Activated CD8-positive, alpha-beta memory T cell treated with anti-CD3 and anti-CD28 coated beads, Interleukin-2, amount 50 U/mL, for 24 hours (primary cell): ENCODE measurements at regions not wholly inside any gene's neighbourhood (a gene's known extent, or its start where the extent isn't known, plus 50 kb on each side); places are given as distances from the start of the nearest gene placed in this dataset.

ENCODE experiments used
- DNase-seq: peaks from one replicate; pipeline ENCODE4 v3.0.0-alpha.2; 2020; ENCODE audit errors: extremely low read depth

DNA sequence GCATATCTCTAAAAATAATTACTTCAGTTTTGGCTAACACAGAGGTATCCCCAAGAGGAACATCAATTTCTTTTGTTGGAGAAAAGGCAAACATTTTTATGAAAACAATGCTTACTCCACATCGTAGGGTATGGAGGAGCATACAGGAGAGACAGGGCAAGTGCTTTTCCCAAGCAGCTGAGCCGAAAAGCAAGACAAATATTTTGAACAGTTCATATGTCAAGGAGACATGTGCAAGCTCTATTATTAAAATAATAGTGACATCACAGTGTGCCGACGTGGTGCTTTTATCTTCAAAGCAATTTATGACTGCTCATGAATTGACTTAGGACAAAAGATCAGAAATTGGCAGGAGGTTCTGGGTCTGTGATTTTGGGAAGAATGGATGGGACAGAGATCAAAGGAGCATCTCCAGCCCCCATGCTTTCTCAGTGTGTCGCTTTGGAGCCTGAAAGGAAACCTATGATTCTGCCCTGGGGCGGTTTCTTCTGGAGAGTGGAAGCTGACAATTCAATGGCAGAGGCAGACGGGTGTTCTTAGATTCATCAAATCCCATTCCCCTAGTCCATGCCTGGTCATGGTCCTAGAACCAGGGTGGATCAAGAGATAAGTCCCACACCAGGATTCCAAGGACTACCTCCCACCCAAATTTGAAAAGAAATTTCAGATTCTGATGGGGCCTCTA, 97.1 kb downstream of the JCAD start:
- no peak for DNase-seq

DNA sequence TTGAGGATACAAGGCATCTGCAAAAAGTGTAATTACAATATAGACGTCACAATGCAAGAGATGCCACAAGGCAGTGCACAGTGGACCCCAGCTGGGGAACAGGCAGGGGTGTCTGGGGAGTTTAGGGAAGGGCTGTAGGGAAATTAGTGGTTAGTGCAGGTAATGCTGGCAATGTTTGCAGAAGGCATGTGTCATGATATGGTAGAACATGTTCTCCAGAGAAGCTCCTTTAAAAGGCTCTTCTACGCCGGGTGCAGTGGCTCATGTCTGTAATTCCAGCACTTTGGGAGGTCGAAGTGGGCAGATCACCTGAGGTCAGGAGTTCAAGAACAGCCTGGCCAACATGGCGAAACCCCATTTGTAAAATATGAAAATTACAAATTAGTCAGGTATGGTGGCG, 98.0 kb downstream of the JCAD start:
- no peak for DNase-seq

DNA sequence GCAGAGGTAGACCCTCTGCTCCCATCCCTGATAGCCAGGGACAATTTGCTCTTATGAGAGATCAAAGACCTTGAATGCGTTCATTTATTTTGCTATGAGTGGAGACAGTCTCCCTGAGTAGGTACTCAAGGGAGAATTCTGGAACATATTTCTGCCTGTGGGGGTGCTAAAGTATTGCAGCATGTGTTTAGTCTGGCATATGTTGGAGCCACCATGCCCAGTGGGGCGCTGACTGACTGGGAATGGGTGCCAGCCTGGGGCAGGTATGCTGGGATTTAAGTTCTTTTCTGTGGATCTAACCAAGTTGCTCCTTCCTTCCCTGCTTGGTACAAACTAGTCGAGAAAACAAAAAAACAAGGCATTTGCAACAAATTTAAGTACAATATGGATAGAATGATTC, 99.1 kb downstream of the JCAD start:
- DNase-seq: no peak

DNA sequence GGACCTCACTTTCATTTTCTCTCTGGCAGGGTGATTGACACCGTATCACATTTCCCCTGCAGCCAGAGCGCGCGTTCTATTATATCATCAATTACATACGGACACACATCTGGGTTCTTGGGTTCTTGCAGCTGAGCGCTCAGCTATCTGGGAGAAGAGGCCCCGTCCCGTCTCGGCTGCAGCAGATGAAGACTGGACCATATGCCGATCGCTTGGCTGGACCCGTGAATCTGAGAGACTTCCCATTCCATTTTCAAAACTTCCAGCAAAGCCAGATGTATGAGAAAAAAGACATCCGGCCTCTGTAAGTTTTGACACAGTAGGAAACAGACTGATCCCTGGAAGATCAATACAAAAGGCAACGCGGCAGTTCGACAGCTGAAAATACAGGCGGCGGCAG, 99.8 kb downstream of the JCAD start:
- DNase-seq: no peak

DNA sequence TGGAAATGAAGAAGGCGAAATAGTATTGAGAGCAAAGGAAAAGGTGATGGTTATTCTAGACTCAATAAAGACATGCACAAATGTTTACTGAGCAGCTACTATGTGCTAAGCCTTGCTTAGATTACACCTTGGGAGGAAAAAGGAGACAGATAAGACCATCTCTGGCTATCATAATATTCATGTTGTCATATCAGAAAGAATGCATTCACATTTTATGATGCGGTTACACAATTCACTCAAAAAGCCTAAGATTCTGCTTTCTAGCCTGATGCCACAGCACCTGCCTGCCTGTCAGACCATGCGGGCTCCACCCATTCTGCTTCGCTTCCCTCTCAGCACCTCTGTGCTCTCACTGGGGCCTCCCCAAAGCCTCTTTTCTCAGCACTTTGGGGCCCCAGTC, 100.9 kb downstream of the JCAD start:
- DNase-seq: no peak

DNA sequence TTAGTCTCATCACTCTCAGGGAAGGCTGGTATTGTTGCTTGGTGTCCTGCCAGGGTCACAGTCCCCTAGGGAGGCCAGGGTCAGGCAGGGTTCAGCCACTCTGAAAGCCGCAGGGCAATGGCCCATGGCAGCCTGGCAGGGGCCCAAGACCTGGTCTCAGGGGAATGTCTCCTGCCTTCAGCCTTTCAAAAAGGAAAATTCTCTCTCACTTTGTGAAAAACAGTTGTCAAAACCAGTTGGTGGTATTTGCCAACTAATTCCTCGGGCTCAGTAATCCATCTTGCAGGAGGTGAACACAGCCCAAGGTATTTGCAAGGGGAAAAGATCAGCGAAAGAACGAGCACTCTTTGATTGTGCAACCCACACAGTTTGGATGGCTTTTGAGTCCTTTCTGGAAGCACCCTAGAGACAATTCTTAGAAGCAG, 101.5 kb downstream of the JCAD start:
- DNase-seq: no peak

DNA sequence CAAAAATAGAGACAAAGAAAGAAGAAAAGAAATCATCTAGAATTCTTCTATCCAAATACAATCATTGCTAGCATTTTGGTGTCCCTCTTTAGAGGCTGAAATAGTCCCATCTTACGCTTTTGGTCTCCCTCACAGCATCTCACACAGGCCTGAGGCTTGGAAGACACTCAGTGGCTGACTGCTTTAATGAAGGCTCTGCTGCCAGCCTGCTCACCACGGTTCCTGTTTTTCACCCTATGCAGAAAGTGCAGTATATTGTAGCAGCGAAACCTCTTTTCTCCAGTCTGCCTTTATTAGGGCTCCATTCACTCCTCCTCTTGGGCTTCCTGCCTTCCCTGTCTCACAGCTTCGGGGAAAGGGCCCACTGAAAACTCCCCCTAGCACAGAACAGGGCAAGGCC, 102.2 kb downstream of the JCAD start:
- no peak for DNase-seq

DNA sequence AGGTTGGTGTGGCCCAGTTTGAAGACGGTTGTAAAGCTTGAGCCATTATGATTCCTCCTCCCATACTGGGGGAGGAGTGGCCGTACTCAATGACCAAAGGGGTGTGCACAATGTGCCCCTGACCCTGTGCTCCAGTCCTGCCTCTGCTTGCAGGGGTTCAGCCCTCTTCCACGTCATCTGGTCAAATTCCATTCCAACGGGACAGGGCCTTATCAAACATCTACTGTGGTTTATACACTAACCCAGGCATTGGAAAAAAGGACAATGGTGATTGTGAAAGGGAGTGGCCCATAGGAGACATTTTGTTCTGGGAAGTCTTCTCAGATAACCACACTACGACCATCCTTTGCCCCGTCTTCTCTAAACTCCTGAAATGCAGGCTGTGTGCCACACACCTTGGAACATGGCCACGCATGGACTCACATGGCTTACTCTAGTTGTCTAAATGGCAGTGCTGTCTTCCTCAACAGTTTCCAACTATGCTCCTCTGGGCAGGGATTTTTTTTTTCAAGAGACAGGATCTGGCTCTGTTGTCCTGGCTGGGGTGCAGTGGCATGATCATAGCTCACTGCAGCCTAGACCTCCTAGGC, 103.0 kb downstream of the JCAD start:
- DNase-seq: no peak

DNA sequence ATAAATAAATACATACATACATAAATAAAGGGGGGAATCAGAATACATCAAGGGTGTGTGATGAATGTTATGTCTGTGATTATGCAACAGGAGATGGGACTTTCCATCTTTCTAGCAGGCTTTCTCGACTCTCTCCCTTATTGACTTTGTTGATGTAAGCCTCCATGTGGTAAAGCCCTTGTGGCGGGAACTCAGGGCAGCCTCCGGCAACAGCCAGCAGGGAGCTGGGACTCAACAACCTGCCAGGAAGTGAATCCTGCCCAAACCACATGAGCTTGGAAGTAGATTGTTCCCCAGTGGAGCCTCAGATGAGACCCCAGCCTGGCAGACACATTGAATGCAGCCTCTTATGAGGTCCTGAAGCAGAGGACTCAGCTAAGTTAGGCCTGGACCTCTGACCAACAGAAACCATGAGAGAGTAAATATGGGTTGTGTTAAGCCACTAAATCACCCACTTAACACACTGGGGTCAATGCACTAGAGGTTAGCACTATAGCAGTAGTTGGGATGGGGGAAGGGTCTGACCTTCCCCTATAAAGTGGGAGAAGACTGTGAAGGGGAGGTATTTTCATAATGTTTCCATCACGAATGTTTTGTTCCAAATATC, 104.0 kb downstream of the JCAD start:
- DNase-seq: no peak

DNA sequence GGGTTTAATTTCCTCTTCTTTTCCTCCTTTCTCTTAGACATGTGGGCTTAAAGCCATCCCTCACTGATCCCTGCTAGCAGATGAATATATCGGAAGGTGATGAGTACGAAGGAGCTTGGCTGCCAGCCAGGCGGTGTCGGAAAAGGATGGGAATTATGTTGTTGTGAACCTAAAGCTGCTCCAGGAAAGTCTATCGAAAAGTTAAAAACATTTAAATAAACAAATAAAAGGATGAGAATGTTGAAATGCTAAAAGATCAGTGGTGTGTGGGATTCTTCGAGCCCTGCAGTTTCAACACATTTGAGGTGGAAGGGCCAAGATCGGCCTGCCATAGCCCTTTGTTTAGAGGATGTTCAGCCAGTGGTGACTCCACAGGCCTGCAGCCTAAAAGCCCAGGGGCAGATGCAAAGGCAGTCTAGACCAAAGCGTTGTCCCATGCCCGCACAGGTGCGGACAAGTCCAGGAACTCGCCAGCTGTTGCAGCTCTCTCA, 107.9 kb downstream of the JCAD start:
- DNase-seq: no peak

DNA sequence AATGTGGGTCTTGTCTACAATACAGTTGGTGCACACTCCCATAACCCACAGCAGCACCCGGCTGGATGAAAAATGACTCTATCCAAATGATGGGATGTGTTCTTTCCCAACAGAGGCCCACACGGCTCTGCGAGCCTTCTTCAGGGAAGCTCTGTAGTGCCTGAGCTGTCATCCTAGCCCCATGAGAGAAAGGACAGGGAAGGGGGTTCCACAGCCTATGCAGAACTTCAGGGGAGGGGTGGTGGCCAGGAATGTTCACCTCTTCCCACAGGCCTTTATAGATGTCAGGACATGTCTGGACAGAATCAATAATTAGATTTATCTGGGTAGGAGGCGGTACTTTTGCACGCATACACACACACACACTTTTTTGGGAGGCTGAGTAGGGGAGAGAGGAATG, 109.0 kb downstream of the JCAD start:
- no peak for DNase-seq

DNA sequence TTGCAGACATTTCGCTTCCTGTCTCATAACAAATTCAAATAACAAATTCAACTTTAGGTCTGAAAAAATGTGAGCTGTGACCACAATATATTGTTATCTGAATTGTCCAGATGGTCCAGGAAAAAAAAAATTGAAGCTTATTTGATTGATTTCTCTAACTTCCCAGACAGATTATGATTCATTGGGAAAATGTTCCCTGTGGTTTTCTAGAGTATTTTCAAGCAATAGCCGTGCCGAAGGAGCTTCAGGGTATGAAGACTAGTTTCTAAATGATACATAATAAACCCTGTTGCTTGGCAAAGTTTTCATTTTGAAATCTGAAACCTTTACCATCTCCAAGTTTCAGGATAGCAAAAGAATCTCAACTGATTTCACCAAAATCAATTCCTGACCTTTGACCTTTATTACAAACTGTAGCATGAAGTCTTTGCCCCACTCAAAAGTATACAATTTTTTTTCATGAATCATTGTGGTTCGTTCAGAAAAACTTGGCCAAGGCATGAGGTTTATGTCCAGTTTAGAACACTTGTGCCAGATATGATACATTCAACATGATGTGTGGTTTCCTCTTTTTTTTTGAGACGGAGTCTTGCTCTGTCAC, 109.9 kb downstream of the JCAD start:
- no peak for DNase-seq

DNA sequence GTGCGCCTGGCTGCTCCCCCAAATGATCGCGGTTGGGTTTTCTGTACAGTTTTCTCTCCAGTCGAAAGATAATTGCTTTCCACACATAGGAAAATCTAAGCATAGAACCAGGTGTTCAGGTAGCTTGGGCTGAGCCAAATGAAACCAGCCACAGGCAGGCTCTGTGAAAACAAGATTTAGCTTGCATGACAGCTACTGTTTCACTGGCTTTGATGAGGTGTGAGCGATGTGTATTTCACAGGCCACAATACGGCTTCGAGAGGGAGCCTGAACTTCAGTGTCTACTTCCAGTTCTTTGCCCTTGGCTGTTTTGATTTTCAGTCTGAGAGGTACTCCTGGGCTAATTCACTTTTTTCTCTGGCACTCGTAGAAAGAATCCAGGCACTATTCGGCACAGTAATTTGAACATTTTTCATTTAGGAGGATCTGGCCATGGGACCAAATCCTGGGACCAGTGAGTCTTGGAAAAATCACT, 110.5 kb downstream of the JCAD start:
- no peak for DNase-seq

DNA sequence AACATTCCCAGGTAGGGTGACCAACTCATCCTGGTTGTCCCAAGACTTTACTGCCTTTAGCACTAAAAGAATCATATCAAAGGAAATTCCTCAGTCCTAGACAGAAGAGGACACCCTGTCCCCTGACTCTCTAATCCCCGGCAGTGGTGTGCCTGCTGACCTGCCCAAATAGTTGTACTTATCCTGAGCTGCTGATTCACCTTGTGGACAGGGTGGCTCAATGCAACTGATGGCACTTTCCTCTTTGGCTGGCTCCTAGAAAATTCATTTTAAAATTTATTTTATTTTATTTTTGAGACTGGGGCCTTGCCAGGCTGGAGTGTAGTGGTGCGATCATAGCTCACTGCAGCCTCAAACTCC, 111.7 kb downstream of the JCAD start:
- no peak for DNase-seq

DNA sequence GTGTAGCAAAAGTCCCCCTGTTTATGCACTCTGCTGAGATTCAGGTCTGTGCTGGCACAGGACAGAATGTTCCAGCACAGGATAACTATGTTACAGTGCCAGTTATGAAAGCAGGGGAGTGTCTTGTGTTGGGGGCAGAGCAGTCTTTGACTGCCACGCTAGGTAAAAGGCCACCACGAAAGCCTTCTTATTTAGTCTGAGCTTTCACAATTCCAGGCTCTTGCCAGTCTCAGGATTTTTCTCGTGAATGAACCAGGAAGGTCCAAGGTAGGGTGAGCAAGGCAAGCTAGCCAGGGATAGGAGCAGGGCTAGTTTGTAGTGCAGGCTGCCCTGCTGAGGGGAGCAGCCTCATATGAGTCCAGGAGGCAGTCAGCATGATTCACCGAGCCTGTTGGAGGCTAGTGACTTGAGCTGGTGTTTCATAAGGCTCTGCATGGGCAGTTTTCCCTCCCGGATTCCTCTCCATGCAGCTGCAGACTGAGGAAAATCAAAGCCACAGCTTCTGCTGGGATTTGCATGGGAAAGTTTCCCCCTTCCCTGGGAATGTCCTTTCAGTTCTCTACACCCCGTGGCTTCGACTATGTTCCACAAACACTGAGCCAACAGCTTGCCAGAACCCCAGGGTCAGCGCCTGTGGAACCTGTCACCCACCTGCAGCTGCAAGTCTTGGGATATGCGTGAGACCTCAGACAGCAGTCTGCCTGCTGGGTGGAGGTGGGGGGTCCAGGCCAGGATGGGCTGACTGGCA, 112.3 kb downstream of the JCAD start:
- DNase-seq: no peak

DNA sequence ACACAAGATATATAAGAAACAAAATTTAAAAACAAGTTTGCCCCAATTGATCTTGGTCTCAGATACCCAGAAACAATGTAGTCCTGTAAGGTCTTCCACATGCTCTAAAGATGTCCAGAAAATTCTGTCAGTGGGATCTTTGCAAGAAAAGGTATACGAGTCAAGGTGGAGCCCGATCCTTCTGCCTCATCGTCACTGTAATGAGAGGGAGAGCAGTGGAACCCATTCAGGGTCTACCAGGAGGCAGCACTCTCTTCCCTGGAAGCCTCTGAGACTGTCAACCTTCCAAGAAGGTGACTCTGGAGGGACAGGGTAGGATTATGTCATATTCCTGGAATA, 112.8 kb downstream of the JCAD start:
- no peak for DNase-seq

DNA sequence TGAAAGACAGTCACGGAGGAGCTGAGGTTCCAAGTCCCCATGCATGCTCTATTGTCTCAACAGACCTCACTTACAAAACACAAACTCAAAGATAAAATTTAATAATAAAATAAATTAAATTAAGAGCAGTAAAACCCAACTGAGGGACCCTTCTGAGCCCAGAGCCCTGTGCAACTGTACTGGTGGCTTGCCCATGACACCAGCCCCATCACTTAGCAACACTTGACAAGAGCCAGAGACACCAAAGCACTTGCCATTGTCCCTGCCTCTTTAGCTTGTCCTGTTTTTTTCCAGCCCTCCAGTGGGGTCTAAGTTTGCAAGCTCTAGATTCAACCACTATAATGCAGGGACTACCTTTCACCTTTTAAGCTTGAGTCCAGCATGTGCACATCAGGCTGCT, 117.9 kb downstream of the JCAD start:
- DNase-seq: no peak

DNA sequence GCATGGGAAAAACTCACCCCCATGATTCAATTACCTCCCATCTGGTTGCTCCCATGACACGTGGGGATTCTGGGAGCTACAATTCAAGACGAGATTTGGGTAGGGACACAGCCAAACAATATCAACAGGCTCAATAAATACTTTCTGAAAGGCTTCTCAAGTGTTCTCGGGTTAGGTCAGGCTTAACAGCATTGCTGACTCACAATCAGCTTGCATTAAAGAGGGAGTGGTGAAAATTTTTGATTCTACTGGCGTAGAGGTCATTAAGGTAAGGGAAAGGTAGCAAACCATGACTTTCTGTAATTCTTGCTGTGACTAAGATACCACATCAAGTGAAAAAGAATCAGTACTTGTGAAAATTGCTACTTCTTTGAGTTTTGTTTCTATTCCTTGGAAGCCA, 126.4 kb downstream of the JCAD start:
- no peak for DNase-seq

DNA sequence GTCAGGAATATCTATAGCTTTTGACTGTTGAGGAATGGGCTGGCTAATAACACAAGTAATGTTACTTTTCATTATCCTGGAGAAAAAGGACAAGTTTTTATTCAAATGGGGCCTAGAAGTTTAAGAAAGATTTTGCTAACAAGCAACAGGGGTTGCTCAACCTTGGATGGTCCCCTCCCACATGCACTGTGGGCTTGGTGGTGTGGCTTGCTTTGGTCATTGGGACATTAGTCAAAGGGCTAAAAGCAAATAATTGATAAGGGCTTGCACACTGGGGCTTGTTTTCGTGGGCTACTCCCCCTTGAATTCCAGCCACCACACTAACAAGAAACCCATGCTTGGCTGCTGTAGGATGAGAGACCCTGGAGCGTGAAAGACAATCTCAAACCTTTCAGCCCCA, 127.6 kb downstream of the JCAD start:
- no peak for DNase-seq

DNA sequence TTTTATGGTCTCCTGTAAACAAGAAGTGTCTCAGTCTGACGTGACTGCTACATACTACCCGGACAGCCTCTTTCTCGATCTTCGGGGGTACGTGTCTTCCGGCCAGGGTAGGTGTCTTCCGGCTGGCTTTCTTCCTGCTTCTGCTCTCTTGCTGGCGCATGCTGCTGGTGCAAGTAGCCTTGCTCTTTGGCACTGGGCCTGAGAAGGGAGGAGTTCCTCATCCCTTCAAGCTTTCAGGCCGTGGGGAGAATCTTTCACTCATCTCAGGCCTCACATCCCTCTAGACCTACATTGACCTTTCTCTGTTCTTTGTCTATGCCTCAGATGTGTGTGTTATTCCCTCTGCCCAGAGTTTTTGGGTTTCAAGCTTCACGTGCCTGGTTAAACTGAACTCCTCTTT, 130.4 kb downstream of the JCAD start:
- no peak for DNase-seq

DNA sequence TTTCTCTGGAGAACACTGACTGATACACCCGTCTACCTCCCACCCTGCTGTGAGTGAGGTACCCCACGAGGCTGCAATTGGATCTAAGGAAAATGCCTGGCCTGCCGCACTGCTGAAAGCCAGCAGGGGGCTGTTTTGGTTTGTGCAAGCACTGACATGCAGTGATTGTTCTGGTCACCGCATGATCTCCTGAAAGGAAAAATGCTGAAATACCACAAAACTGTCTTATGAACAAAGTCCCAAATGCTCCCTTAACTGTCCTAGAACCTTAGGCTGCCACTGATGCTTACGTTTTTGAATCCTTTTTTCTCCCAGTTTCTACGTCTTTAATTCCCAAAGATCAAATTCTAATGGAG, 132.7 kb downstream of the JCAD start:
- DNase-seq: no peak
